NB4 (cell line): ENCODE measurements at regions not wholly inside any gene's neighbourhood (a gene's known extent, or its start where the extent isn't known, plus 50 kb on each side); places are given as distances from the start of the nearest gene placed in this dataset.

Source experiments
- CTCF ChIP-seq: IDR thresholded peaks from one replicate; pipeline ENCODE4 v1.5.1; 2012; ENCODE audit warnings: low read depth, low read length
- MAX ChIP-seq: IDR thresholded peaks from 2 replicates; pipeline ENCODE4 v1.6.1; 2011; ENCODE audit warnings: low read depth, low read length
- POLR2A ChIP-seq: IDR thresholded peaks from 2 replicates; pipeline ENCODE4 v1.6.1; 2011; ENCODE audit warnings: mild to moderate bottlenecking; ENCODE audit not compliant: insufficient read length; ENCODE audit errors: extremely low read depth

GRCh38 chr13:33626407-33626806 lies 191.5 kb upstream of the RFC3 start:
- TF ChIP-seq CTCF (no peak), POLR2A (no peak), MAX (no peak)
